GM13976 (cell line): ENCODE measurements at regions not wholly inside any gene's neighbourhood (a gene's known extent, or its start where the extent isn't known, plus 50 kb on each side); places are given as distances from the start of the nearest gene placed in this dataset.

Source experiments
- DNase-seq: peaks from one replicate; pipeline ENCODE4 v3.0.0; 2012; ENCODE audit warnings: low spot score
- in situ Hi-C: fragments of 300-500 bp; cut with MboI; formaldehyde crosslinking; loops from one replicate; pipeline ENCODE4 v1.12.0; 2022; ENCODE audit warnings: low sequenced_read_pairs, mixed read lengths, inconsistent platforms; ENCODE audit not compliant: unreplicated experiment
- TF ChIP-seq, protein P1 (sequence below): IDR thresholded peaks from 2 replicates; pipeline ENCODE4 v1.5.1; 2012; ENCODE audit warnings: borderline replicate concordance, mild to moderate bottlenecking; ENCODE audit not compliant: insufficient read depth; ENCODE audit errors: extremely low read depth, missing control alignments, control extremely low read depth

DNA sequence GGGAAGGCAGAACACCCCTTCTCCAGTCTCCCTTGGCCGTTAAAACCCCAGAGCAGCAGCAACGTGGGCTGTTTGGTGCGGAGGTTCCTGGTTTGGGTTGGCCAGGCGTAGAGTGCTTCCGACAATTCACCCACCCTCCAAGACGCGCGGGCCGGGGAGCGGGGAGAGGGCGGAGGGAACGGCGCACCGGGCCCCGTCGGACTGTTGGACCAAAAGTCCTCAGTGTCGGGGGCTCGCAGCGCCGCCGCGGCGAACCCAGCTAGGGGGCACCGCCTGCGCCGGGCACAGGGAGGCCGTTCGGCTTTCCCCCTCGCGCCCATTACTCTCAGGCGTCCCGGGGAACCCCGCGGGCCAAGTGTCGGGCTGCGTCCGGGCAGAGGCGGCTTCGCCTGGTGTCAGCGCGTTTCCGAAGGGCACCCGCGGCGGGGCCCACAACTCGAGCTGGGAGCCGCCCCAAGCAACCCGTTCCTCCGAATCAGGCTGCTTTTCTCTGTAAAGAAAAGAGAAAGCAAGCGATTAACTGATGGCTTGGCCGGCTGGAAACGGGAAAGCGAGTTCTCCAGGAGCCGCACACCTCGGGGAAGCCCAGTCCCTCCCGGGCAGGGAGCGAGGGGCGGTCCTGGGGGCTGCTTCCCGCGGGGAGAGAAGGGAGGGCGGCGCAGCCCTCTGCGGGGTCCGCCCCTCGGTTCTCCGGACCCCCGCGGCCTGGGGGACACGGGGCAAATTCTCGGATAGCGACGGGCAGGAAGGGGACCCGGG lies 145.5 kb downstream of the ERCC6L2 start:
- TF ChIP-seq, protein P1, sequence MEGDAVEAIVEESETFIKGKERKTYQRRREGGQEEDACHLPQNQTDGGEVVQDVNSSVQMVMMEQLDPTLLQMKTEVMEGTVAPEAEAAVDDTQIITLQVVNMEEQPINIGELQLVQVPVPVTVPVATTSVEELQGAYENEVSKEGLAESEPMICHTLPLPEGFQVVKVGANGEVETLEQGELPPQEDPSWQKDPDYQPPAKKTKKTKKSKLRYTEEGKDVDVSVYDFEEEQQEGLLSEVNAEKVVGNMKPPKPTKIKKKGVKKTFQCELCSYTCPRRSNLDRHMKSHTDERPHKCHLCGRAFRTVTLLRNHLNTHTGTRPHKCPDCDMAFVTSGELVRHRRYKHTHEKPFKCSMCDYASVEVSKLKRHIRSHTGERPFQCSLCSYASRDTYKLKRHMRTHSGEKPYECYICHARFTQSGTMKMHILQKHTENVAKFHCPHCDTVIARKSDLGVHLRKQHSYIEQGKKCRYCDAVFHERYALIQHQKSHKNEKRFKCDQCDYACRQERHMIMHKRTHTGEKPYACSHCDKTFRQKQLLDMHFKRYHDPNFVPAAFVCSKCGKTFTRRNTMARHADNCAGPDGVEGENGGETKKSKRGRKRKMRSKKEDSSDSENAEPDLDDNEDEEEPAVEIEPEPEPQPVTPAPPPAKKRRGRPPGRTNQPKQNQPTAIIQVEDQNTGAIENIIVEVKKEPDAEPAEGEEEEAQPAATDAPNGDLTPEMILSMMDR, result no peak
- peak; percentile 64 for DNase-seq
- in situ Hi-C loops, result no loop called here

DNA sequence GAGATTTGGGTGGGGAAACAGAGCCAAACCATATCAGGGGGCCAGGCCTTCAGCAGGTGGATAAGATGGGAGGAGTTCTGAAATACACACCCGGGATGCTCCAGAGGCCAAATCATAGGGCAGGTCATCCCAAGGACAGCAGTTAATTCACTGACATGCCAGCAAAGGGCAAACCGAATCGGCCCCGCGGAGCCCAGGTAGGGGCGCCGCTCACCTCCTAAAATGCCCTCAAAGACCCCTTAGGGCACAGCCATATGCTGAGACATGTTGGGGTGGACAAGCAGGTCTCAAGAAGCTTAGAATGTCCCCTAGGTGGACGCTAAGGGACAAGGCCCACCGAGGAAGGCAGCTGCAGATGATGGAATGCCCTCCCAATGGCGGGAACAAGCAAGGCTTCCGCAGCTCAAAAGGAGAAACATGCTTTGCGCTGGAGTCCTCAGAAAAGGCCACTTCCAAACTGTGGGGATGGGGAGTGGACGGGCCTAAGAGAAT lies 144.9 kb downstream of the ERCC6L2 start:
- in situ Hi-C loops, result no loop called here
- no peak for DNase-seq
- TF ChIP-seq, protein P1, result no peak
